HepG2 (cell line): ENCODE measurements at regions not wholly inside any gene's neighbourhood (a gene's known extent, or its start where the extent isn't known, plus 50 kb on each side); places are given as distances from the start of the nearest gene placed in this dataset.

Experiments used
- CREB1 ChIP-seq, 2 experiments: fragments of 450-650 bp in 1 of 2; IDR thresholded peaks; 2 replicates each; pipeline ENCODE4 v1.6.1; 2016 to 2017; ENCODE audit warnings: control low read depth in 1 of 2, mild to moderate bottlenecking in 1 of 2, missing compliant biosample characterization in 1 of 2, missing genetic modification characterization in 1 of 2
- CTCF ChIP-seq: sonication (generic); formaldehyde crosslinking; IDR thresholded peaks from 2 replicates; pipeline ENCODE4 v1.5.0; 2020; ENCODE audit warnings: mild to moderate bottlenecking, missing genetic modification reagents, moderate library complexity
- GATA4 ChIP-seq: sonication (generic); IDR thresholded peaks from 2 replicates; pipeline ENCODE4 v1.6.1; 2016; ENCODE audit warnings: antibody characterized with exemption, low read depth, borderline replicate concordance
- HNF4A ChIP-seq: sonication (generic); formaldehyde crosslinking; IDR thresholded peaks from 2 replicates; pipeline ENCODE4 v1.4.0; 2020; ENCODE audit warnings: missing genetic modification reagents
- HNRNPUL1 ChIP-seq: fragments of 200-400 bp; formaldehyde crosslinking; IDR thresholded peaks from 2 replicates; pipeline ENCODE4 v1.6.1; 2017; ENCODE audit warnings: low read depth, mild to moderate bottlenecking, low read length, moderate library complexity
- POLR2AphosphoS5 ChIP-seq: IDR thresholded peaks from 2 replicates; pipeline ENCODE4 v1.6.1; 2012; ENCODE audit warnings: low read depth, low read length
- RAD21 ChIP-seq: fragments of 450-650 bp; formaldehyde crosslinking; IDR thresholded peaks from 2 replicates; pipeline ENCODE4 v1.5.0; 2020; ENCODE audit warnings: mild to moderate bottlenecking
- SMC3 ChIP-seq: IDR thresholded peaks from 2 replicates; pipeline ENCODE4 v1.6.1; 2011; ENCODE audit warnings: low read length, improper control_type of control experiment
- SOX13 ChIP-seq, 3 experiments: fragments of 450-650 bp in 1 of 3; sonication (generic) in 1 of 3; formaldehyde crosslinking in 1 of 3; IDR thresholded peaks in 2 of 3; conservative IDR thresholded peaks in 1 of 3; 2 replicates each; pipeline versions ENCODE4 v1.5.0 to v1.6.1; 2016 to 2020; ENCODE audit warnings: antibody characterized with exemption in 1 of 3, mild to moderate bottlenecking in 1 of 3, missing compliant biosample characterization in 1 of 3, missing genetic modification reagents in 1 of 3, moderate library complexity in 1 of 3
- TCF7L2 ChIP-seq: IDR thresholded peaks from 2 replicates; pipeline ENCODE4 v1.6.1; 2011; ENCODE audit warnings: mild to moderate bottlenecking, low read depth, low read length, moderate library complexity
- ZNF274 ChIP-seq: sonication (generic); formaldehyde crosslinking; IDR thresholded peaks from 2 replicates; pipeline ENCODE4 v1.5.1; 2020; ENCODE audit warnings: mild to moderate bottlenecking, missing genetic modification reagents
- ZNF841 ChIP-seq: sonication (generic); formaldehyde crosslinking; IDR thresholded peaks from 2 replicates; pipeline ENCODE4 v1.8.1; 2023; ENCODE audit warnings: missing genetic modification reagents, borderline replicate concordance
- TF ChIP-seq, protein P1 (sequence below): sonication (generic); formaldehyde crosslinking; IDR thresholded peaks from 2 replicates; pipeline ENCODE4 v1.4.0; 2020; ENCODE audit warnings: missing genetic modification reagents, mild to moderate bottlenecking, borderline replicate concordance
- TF ChIP-seq, protein P2 (sequence below): IDR thresholded peaks from 2 replicates; pipeline ENCODE4 v1.6.1; 2012; ENCODE audit warnings: inconsistent platforms

DNA sequence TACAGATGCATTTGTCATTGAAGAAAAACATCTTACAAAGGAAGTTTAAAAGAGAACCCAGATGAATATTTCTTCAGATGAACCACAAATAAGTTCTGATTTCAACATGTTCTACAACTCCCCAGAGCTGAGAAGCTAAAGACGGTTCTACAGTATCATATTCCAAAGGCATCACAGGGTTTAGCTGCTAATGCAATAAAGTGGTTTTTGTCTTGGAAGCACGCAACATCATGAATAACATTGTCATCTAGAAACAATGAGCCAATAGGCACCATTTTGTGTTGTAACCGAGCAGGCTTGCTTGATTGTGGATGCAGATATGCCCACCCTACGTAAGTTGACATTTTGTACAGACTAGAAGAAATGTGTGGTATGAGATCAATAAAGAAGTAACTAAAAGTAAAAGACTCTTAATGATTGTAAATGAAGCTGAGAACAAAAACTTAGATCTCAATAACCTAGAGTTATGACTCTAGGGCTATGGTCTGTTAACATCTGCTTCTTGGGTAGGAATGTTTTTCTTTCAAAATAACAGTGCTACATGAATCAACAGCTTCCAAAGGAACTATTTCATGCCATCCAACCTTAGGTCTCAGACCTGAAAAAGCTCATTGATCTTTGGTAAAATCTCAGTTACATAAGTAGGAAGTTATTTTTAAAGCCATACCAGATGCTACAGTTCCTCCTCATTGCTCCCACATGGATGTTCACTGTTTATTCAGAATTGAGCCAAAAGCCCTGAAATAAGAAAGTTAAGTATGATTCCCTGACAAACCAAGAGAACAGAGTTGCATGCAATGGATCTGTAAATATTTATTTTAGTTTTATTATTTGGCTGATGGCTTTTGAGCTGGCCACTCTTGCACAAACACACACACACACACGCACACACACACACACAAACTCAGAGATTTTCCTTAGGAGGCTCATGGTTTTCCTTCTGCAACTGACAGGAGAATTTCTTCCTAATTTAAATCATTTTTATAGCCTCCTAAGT lies 118.7 kb upstream of the SLCO6A1 start:
- no peak for TF ChIP-seq RAD21 (CRISPR knock-in tag)
- no peak for TF ChIP-seq CTCF (CRISPR knock-in tag)
- TF ChIP-seq CREB1 (IDR thresholded peaks at IDR 0.05): no peak
- no peak for TF ChIP-seq CREB1 (CRISPR knock-in tag; IDR thresholded peaks at IDR 0.05)
- no peak for TF ChIP-seq TCF7L2
- no peak for TF ChIP-seq POLR2AphosphoS5
- no peak for TF ChIP-seq GATA4
- TF ChIP-seq ZNF841: no peak
- TF ChIP-seq ZNF274 (CRISPR knock-in tag): no peak
- TF ChIP-seq, protein P1, sequence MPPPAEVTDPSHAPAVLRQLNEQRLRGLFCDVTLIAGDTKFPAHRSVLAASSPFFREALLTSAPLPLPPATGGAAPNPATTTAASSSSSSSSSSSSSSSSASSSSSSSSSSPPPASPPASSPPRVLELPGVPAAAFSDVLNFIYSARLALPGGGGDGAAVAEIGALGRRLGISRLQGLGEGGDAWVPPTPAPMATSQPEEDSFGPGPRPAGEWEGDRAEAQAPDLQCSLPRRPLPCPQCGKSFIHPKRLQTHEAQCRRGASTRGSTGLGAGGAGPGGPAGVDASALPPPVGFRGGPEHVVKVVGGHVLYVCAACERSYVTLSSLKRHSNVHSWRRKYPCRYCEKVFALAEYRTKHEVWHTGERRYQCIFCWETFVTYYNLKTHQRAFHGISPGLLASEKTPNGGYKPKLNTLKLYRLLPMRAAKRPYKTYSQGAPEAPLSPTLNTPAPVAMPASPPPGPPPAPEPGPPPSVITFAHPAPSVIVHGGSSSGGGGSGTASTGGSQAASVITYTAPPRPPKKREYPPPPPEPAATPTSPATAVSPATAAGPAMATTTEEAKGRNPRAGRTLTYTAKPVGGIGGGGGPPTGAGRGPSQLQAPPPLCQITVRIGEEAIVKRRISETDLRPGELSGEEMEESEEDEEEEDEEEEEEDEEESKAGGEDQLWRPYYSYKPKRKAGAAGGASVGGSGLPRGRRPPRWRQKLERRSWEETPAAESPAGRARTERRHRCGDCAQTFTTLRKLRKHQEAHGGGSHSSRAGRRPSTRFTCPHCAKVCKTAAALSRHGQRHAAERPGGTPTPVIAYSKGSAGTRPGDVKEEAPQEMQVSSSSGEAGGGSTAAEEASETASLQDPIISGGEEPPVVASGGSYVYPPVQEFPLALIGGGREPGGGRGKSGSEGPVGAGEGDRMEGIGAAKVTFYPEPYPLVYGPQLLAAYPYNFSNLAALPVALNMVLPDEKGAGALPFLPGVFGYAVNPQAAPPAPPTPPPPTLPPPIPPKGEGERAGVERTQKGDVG (CRISPR knock-in tag): no peak
- TF ChIP-seq, protein P2, sequence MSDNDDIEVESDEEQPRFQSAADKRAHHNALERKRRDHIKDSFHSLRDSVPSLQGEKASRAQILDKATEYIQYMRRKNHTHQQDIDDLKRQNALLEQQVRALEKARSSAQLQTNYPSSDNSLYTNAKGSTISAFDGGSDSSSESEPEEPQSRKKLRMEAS: no peak
- no peak for TF ChIP-seq HNRNPUL1
- no peak for TF ChIP-seq SMC3
- no peak for TF ChIP-seq HNF4A (CRISPR knock-in tag)
- TF ChIP-seq SOX13 (IDR thresholded peaks at IDR 0.05): no peak
- TF ChIP-seq SOX13 (CRISPR knock-in tag; conservative IDR thresholded peaks at IDR 0.05 in 1 of 2, IDR thresholded peaks at IDR 0.05 in 1 of 2): no peak
